Epithelial cell of prostate (primary cell): ENCODE measurements at regions not wholly inside any gene's neighbourhood (a gene's known extent, or its start where the extent isn't known, plus 50 kb on each side); places are given as distances from the start of the nearest gene placed in this dataset.
"Not testable (repeated sequence)": the region's sequence is repeated elsewhere in the genome, so short reads cannot be mapped to it uniquely, and the experiment has no call there.

Experiments used
- DNase-seq: peaks from one replicate; pipeline ENCODE4 v3.0.0-alpha.2; 2011; ENCODE audit warnings: low read depth, low spot score
- H3K27ac ChIP-seq: fragments of 450-650 bp; 2 replicates; pipeline ENCODE4 v1.5.1; 2017; ENCODE audit warnings: mild to moderate bottlenecking

DNA sequence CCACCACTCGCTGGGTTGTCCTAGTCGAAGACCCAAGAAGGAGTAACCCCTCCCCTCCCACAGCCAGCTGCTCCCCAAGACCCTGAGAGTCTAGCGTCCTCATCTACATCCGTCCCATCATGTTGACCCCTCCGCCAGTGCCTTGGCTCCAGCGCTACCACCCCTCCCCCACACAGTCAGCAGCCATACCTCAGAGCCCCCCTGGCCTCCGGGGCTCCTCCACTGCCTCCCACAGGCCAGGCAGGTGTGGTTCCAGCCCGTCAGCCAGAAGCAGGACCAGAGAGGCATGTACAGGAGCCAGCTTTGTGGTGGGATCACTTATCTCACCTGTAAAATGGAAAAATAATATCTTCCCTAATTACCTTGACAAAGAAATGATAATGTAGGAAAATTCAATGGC lies 51.5 kb upstream of the PHF21B start:
- no peak for DNase-seq
- no peak overlapping the region for H3K27ac ChIP-seq

DNA sequence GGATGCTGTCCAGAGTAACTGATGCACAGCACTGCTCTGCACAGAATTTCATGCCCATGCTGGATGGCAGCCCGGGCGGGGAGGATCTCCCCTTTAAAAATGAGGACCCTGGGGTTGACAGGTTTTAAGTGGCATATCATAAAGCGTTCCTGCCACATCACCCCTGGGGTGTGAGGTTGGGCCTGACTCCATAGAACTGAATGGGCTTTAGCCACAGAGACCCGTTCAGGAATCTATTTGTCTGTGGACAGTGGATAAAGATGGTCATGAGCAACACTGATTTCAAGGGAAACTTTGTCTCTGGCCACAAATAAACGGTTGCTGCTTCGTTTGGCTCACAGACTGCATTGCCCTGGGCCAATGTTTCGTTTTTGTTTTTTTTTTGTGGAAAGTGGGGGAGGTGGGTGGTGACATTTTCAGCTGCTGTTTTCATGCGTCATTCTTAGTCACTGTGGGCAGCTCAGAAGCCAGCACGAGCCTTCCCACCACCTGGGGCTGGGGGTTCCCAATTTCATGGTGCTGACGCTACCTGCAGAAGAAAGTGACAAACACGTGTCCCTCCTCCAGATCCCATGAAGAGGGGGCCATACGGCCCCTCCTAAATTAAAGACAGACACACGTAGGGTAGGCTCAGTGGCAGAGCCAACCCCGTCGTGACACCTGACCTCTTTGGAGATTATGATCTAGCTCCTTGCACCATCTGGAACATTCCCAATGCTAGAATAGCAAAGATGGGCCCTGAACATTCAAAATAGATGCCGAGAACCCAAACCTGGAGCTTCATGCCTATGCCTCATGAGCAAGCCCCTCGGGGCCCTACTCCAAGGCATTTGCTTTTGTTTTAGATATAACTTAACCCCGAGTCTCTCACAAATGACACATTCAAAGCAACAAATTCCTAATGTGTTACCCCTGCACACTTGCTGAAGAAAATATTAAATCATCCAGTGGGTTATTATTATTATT lies 54.8 kb upstream of the PHF21B start:
- no peak for DNase-seq
- H3K27ac ChIP-seq = no peak overlapping the region

DNA sequence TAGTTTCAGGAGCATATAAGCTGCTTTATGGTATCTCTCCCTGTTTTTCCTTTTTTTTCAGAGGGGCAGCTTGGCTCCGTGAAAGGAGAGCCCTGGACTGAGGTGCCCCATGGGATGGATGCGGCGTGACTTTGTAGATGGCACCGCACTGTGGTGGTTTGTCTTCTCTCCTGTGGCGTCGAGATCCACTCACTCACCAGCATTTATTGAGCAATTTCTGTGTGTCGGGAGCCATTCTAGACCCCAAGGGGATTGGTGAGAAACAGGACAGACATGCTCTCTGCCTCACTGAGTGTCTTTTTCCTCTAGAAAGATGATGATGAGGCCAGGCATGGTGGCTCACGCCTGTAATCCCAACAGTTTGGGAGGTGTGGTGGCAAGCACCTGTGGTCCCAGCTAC lies 55.9 kb upstream of the PHF21B start:
- DNase-seq = no peak
- no peak overlapping the region for H3K27ac ChIP-seq

DNA sequence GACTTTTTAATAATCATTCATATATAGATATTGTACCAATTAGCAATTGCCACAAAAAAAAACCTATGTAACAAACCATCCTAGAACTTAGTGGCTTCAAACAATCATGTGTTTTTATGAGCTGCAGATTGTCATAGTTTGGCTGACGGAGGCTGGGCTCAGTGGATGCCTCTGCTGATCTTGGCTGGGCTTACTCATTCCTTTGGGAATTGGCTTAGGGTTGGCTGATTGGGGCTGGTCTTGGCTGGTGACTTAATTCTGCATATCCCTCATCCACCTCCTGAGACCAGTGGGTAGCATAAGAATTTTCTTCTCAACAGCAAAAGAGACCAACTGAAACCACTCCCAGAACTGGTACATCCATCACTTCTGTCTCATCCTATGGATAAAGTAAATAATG lies 57.9 kb upstream of the PHF21B start:
- H3K27ac ChIP-seq = no peak overlapping the region

GRCh38 chr22:45069925-45070324 lies 60.1 kb upstream of the PHF21B start:
- H3K27ac ChIP-seq = no peak overlapping the region

More for the DNA sequence above, 57.9 kb upstream of the PHF21B start:
- no peak for DNase-seq

GRCh38 chr22:45071618-45072017 lies 61.8 kb upstream of the PHF21B start:
- no peak for DNase-seq
- no peak overlapping the region for H3K27ac ChIP-seq

More at GRCh38 chr22:45069925-45070324, 60.1 kb upstream of the PHF21B start:
- peak; percentile 45 for DNase-seq

DNA sequence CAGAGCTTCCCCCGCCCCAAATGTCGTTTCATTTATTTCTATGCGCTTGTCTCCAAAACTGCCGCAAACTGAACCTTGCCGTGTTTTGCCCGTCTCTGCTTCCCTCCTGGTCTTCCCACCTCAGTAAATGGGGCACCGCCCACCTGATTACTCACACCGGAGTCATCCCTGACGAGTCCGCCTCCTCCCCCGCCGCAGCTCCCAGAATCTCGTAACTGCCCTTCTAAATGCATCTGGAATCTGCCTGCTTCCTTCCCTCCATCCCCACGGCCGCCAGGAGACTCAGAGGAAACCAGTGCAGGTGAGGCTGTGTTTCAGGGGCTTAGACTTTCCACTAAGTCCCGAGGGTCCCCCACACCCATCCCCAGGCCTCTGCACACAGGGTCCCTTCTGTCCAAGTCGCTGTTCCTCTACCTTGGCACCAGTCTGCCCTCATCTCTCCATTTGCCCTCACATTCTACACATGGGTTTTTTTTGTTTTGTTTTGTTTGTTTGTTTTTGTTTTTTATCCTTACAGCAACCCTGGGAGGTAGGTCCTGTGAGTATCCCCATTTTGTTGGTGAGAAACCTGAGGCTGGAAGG lies 62.6 kb upstream of the PHF21B start:
- no peak overlapping the region for H3K27ac ChIP-seq
- DNase-seq = peak; percentile 54

DNA sequence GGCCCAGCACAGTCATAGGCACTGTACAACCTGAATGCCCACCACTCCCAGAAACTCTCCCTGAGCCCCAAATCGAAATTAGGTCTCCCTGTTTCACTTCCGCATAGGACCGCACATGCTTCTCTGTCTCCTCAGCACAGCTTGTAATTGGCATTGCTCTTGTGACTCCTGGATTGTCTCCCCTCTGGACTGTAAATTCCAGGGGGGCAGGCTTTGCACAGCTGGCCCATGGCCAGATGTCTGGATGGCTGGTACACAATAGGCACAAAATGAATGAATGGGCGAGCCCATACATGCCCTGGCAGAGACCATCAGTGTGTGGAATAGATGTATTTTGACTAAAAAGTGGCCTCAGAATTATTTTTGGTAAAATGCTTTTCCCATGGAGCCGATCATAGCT lies 63.3 kb upstream of the PHF21B start:
- DNase-seq = no peak
- H3K27ac ChIP-seq = no peak overlapping the region

- no peak overlapping the region for H3K27ac ChIP-seq
- DNase-seq = no peak
Observed at GRCh38 chr22:45077286-45077685, 67.5 kb upstream of the PHF21B start.

DNA sequence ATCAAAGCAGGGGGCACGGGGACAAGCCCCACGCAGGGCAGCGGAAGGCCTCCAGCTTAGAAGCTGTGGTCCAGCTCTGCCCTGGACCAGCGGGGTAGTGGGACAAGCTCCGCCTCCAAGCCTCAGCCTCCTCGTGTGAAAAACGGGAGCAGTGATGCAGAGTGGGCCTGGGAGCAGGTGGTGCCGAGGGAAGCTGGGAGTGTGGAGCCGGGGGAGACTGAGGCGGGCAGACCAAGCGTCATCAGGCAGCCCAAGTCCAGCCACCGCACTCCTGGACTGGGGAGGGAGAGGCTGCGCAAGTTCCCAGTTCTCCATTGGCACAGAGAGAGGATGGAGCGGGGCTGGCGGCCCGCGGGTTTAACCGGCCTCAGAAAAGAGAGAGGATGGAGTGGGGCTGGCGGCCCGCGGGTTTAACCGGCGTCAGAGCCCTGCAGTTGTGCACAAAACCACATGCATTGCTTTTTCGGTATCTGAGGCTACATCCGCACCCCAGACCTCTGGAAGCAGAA lies 68.1 kb upstream of the PHF21B start:
- H3K27ac ChIP-seq = no peak overlapping the region
- DNase-seq = no peak

- no peak for DNase-seq
- no peak overlapping the region for H3K27ac ChIP-seq
Observed at GRCh38 chr22:45082795-45083194, 73.0 kb upstream of the PHF21B start.

- no peak overlapping the region for H3K27ac ChIP-seq
- peak; percentile 55 for DNase-seq
Observed at GRCh38 chr22:45083659-45084305, 74.0 kb upstream of the PHF21B start.

DNA sequence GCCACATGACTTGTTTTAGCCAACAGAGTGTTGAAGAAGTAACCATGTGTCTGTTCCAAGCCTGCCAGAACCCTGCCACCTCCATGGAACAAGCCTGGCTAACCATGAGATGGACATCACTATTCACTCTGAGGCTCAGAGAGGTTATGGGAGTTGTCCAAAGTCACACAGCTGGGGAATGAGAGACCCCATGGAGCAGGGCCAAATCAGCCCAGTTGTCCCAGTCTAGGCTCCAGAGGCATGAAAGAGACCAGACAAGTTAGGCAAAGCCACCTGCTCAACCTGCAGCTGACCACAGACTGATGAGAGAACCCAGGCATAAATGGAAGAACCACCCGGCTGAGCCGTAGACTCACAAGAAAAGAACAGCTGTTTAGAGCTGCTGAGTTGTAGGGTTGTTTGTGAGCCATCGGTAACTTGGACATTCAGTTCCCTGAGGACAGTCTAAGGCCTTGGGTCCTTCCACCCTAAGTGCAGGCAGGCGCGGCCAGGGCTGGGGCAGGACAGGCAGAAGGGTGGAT lies 74.7 kb upstream of the PHF21B start:
- no peak overlapping the region for H3K27ac ChIP-seq
- no peak for DNase-seq

DNA sequence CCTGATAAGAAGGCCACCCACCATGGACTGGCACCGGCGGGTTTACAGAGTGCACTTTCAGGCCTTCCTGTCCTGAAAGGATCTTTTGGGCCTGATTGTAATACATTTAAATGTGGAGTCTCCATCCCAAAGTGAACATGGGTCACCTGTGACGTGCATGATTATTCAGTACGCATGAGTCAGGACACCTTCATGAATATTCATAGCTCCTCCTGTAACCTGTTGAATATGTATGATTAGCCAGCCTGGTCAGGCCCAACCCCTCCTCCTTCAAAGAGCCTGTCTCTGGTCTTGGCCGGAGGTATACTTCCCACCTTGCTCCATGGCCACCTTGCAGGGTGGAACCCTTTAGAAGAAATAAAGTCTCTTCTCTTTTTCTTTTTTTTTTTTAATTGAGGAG lies 75.9 kb upstream of the NUP50 start:
- DNase-seq = no peak
- H3K27ac ChIP-seq = no peak overlapping the region

- DNase-seq = no peak
- no peak overlapping the region for H3K27ac ChIP-seq
Observed at GRCh38 chr22:45088576-45088975, 75.1 kb upstream of the NUP50 start.

GRCh38 chr22:45090497-45090910 lies 73.2 kb upstream of the NUP50 start:
- no peak overlapping the region for H3K27ac ChIP-seq
- DNase-seq = no peak

DNA sequence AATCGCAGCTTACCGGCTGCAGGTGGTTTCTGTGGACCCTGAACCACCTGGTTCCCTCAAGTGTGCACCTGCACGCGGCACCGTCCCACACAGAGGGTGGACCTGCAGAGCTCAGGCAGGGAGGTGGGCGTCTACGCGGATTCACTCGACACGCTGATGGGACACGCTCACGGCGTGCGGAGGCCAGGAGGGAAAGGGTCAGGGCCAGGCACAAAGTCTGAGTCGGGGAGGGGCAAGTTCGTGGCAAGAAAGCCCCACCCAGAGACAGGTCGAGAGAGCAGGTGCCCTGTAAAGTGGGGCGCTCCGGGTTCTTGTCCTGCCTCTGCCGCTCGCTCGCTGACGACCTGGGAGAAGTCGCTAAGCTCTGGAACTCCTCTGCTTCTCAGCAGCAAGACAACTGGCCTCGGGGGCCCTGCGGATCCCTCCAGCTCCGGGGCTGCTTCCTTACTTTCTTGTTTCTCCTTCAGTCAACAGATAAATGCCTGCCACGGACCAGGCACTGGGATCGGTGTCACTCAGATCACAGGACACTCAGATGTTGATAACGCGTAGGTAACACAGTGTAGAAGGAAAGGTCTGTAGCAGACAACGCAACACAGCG lies 72.4 kb upstream of the NUP50 start:
- H3K27ac ChIP-seq = no peak overlapping the region
- no peak for DNase-seq

DNA sequence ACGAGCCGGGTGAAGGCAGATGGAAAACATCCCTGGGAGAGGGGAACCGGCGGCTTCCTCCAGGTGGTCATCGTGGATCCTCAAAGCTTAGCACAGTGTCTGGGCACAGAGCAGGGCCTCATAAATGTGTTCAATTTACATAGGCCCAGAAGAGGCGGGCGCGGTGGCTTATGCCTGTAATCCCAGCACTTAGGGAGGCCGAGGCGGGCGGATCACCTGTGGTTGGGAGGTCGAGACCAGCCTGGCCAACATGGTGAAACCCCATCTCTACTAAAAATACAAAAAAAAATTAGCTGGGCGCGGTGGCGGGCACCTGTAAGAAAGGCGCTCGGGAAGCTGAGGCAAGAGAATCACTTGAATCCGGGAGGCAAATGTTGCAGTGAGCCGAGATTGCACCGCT lies 71.8 kb upstream of the NUP50 start:
- DNase-seq, H3K27ac ChIP-seq: not testable (repeated sequence)

DNA sequence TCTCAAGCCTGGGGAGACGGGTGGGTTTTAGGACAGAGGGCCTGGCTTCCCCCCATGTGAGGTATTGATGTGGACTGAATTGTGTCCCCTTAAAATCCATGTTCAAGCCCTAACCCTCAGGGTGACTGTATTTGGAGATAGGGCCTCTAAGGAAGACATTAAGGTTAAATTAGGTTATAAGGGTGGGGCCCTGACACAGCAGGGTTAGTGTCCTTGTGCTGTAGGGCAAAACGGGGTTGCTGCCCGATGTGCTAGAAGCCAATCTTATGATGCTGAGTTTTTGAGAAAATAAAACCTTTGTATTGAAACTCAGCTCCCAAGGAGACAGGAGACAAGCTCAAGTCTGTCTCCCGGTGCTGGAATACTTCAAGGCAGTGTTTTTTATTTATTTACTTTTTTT lies 71.1 kb upstream of the NUP50 start:
- DNase-seq = no peak
- no peak overlapping the region for H3K27ac ChIP-seq

- no peak for DNase-seq
- no peak overlapping the region for H3K27ac ChIP-seq
Observed at GRCh38 chr22:45093609-45094008, 70.1 kb upstream of the NUP50 start.
